Suprapubic skin (tissue), 3 donors: ENCODE measurements at regions not wholly inside any gene's neighbourhood (a gene's known extent, or its start where the extent isn't known, plus 50 kb on each side); places are given as distances from the start of the nearest gene placed in this dataset.

ENCODE experiments used
- POLR2A ChIP-seq, 2 donors: fragments of 450-650 bp; IDR thresholded peaks; one replicate each; pipeline ENCODE4 v1.6.1; 2017; ENCODE audit warnings: antibody characterized with exemption in 2 of 2, mild to moderate bottlenecking in 2 of 2, moderate library complexity in 2 of 2
- TF ChIP-seq, protein P1 (sequence below), 2 donors: fragments of 200-600 bp in 1 of 2; fragments of 450-650 bp in 1 of 2; sonication (generic) in 1 of 2; IDR thresholded peaks; one replicate each; pipeline ENCODE4 v1.5.1; 2016 to 2019; ENCODE audit warnings: antibody characterized with exemption in 2 of 2, mild to moderate bottlenecking in 1 of 2, moderate library complexity in 1 of 2

DNA sequence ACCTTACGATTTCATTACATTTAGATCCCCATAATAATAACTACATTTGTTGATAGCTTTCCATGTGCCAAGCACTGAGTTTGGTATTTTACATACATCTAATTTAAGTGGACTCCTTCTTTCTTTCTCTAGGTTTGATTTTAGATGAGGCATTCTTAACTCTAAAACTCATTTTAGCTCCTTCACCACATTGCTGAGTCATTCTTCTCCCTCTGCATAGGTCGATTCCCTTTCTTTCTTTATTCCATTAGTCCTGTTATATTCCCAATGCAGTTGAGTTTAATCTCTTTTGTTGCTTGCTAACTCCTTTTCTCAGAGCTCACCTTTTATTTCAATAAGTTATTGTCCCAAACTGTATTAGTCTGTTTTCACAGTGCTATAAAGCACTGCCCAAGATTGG is 329.8 kb downstream of the TAF11L14 start:
- TF ChIP-seq, protein P1, sequence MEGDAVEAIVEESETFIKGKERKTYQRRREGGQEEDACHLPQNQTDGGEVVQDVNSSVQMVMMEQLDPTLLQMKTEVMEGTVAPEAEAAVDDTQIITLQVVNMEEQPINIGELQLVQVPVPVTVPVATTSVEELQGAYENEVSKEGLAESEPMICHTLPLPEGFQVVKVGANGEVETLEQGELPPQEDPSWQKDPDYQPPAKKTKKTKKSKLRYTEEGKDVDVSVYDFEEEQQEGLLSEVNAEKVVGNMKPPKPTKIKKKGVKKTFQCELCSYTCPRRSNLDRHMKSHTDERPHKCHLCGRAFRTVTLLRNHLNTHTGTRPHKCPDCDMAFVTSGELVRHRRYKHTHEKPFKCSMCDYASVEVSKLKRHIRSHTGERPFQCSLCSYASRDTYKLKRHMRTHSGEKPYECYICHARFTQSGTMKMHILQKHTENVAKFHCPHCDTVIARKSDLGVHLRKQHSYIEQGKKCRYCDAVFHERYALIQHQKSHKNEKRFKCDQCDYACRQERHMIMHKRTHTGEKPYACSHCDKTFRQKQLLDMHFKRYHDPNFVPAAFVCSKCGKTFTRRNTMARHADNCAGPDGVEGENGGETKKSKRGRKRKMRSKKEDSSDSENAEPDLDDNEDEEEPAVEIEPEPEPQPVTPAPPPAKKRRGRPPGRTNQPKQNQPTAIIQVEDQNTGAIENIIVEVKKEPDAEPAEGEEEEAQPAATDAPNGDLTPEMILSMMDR (IDR thresholded peaks at IDR 0.05): no peak
- no peak for TF ChIP-seq POLR2A (IDR thresholded peaks at IDR 0.05)
